ENCODE measurements at regions not wholly inside any gene's neighbourhood (a gene's known extent, or its start where the extent isn't known, plus 50 kb on each side); places are given as distances from the start of the nearest gene placed in this dataset.

- no peak for DNase-seq (ENCODE audit: low read depth, low spot score)
These were observed 150.5 kb upstream of the PPP2R2D start for GRCh38 chr10:131750171-131750895.

DNA sequence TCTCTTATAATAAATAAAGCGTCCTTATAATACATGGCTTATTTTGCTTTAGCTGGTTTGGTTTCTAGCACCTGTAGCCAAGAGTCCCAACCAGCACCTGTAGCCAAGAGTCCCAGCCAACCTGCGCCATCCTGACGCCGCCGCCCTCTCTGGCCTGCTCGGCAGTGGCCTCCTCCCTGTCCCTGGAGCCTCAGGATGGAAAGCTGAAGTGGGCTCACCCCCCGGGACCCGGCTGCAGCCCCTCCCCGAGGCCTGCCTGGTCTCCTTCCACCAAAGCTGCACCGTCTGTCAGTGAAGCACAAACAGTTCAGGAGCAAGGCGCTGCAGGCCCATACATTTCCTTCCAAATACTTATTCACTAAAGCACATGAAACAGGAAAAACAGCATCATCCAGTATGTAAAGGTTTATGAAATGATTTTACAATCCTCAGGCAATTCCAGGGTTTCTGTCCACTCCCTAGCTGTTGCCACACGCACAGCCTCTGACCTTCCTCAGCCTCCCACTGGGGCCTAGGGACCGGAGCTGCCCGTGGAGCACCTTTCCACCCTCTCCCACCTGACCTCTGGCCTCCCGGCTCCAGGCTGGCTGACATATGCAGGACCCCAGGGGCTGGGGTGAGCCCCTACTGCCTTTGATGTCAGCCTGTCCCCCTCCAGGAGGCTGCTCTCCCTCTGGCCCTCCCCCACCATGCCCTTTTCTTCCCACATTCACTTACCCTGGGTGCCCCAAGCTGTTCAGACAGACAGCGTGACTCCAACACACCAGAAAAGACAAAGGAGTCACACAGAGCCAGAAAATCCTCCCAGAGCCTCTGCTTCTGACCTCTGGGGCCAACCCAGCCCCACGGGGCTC lies 149.6 kb upstream of the PPP2R2D start:
- CTCF ChIA-PET, result no interaction called here
- TF ChIP-seq CTCF (IDR thresholded peaks at IDR 0.05; ENCODE audit: insufficient read depth, low read length, missing control alignments), result no peak
- no peak overlapping the region for H3K4me3 ChIP-seq (ENCODE audit: low read depth, low read length)
- POLR2A ChIA-PET, result no interaction called here
- no peak for DNase-seq (ENCODE audit: low read depth, low spot score)

More at GRCh38 chr10:131750171-131750895, 150.5 kb upstream of the PPP2R2D start:
- TF ChIP-seq CTCF (IDR thresholded peaks at IDR 0.05; ENCODE audit: insufficient read depth, low read length, missing control alignments), result no peak
- POLR2A ChIA-PET, result no interaction called here
- no peak overlapping the region for H3K4me3 ChIP-seq (ENCODE audit: low read depth, low read length)
- CTCF ChIA-PET, result no interaction called here

DNA sequence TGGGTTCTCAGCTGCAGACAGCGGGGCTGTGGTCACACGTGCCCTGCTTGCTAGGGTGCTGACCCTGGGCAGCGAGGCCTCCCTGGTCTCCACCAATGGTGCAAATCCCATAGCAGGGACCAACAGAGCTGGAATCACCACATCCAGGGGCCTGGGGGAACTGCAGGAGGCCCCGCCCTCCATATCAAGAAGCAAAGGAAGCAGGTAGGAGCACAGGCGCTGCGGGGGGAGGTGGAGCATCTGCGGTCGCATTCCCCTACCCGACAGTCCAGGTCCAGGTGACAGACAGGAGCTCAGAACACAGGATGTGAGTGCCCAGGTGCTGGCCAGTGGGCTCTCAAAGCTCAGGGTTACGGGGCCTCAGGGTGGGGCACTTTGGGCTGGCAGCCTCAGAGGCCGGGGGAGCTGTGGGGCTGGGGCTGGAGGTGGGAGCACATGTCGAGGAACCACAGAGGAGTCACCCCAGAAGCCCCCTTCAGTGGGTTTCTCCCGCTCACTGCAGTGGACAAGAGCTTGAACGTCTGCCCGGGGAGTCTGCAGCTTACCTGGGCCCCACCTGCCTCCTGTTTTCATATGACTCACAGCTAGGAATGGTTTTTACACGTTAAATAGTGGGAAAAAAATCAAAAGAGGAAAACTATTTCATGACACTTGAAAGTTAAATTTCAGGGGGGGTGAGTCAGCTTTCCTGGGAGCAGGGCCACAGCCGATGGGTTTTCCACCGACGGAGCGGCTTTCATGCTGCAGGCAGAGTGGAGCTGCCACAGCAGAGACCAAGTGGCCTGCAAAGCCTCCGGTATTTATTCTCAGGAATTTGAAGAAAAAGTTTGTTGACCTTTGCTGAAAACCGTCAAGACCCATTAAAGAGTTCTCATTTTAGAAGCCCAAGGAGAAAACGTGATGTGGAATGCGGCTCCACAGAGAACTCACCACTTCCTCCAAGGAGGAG lies 148.7 kb upstream of the PPP2R2D start:
- CTCF ChIA-PET, result no interaction called here
- no peak for DNase-seq (ENCODE audit: low read depth, low spot score)

DNA sequence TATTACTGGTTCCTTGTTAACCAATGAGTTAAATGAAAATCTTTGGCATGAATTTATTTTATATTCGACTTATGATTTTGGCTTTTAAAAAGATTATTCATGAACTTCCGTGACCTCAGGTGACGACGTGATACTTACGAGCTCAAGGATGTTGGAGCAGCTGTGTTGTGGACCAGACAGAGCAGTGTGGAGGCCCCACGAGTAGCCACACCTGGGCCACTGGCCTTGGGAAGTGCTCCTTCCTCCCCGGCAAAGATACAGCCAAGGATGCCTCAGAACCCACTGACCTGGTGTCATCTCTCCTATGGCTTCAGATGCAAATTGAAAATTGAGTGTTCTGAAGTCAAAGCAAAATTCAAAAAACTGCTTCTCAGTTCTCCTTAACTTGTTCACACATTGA lies 147.5 kb upstream of the PPP2R2D start:
- no peak overlapping the region for H3K4me3 ChIP-seq (ENCODE audit: low read depth, low read length)
- no peak for DNase-seq (ENCODE audit: low read depth, low spot score)
- ChIA-PET POLR2A (no interaction called here), CTCF (no interaction called here)
- TF ChIP-seq CTCF (IDR thresholded peaks at IDR 0.05; ENCODE audit: insufficient read depth, low read length, missing control alignments), result no peak

More for the DNA sequence above, 148.7 kb upstream of the PPP2R2D start:
- no peak for TF ChIP-seq CTCF (IDR thresholded peaks at IDR 0.05; ENCODE audit: insufficient read depth, low read length, missing control alignments)
- no peak overlapping the region for H3K4me3 ChIP-seq (ENCODE audit: low read depth, low read length)
- POLR2A ChIA-PET, result no interaction called here

DNA sequence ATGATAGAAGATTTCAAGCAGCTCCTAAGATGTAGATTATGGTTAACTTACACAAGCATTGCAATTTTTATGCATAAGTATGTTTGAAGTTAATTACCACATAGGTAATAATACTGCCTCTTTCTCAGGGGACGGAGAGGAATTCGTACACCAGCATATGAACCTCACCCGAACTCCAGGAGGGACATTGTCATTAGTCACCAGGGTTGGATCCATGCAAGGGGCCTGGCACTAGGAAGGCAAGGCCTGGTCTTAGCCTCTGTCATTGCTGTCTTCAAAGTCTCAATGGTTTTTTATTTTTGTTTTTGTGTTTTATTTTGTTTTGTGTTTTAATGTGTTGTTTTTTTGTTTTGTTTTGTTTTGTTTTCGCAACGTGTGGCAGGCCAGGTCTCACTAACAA lies 145.6 kb upstream of the PPP2R2D start:
- H3K4me3 ChIP-seq (ENCODE audit: low read depth, low read length), result no peak overlapping the region
- no peak for DNase-seq (ENCODE audit: low read depth, low spot score)
- TF ChIP-seq CTCF (IDR thresholded peaks at IDR 0.05; ENCODE audit: insufficient read depth, low read length, missing control alignments), result no peak
- ChIA-PET CTCF (no interaction called here), POLR2A (no interaction called here)
